ENCODE measurements at regions not wholly inside any gene's neighbourhood (a gene's known extent, or its start where the extent isn't known, plus 50 kb on each side); places are given as distances from the start of the nearest gene placed in this dataset.
A peak's percentile ranks its signal among the peaks of the same experiment; 100 is the strongest.

- TF ChIP-seq CTCF (IDR thresholded peaks at IDR 0.05; ENCODE audit: low read depth, low read length, missing control alignments): no peak
- in situ Hi-C loops (cut with HindIII; ENCODE audit: low sequenced_read_pairs): no loop called here
- DNase-seq (ENCODE audit: low read depth): no peak
- H3K4me3 ChIP-seq (ENCODE audit: low read depth, low read length): no peak overlapping the region
Observed at GRCh38 chr1:58399176-58399575, 147.3 kb downstream of the OMA1 start.

DNA sequence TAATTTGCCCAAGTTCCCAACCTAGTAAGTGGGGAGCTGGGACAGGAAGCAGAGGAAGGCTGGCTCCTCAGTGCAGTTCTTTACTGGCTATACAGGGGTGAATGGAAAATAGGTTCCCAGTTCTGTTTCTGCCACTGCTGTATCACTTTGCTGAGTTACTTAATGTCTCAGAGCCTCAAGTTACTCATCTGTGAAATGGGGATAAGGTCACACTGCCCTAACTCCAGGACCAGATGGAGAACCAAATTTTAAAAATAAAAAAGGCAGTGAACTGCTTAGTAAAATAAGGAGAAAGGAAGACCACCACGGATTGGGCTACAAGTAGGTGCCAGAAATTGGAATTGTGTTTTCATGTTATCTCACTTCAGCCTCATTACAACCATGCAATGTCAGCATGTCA lies 147.8 kb downstream of the OMA1 start:
- DNase-seq (ENCODE audit: low read depth): no peak
- no peak overlapping the region for H3K4me3 ChIP-seq (ENCODE audit: low read depth, low read length)
- TF ChIP-seq CTCF (IDR thresholded peaks at IDR 0.05; ENCODE audit: low read depth, low read length, missing control alignments): no peak
- in situ Hi-C loops (cut with HindIII; ENCODE audit: low sequenced_read_pairs): no loop called here

DNA sequence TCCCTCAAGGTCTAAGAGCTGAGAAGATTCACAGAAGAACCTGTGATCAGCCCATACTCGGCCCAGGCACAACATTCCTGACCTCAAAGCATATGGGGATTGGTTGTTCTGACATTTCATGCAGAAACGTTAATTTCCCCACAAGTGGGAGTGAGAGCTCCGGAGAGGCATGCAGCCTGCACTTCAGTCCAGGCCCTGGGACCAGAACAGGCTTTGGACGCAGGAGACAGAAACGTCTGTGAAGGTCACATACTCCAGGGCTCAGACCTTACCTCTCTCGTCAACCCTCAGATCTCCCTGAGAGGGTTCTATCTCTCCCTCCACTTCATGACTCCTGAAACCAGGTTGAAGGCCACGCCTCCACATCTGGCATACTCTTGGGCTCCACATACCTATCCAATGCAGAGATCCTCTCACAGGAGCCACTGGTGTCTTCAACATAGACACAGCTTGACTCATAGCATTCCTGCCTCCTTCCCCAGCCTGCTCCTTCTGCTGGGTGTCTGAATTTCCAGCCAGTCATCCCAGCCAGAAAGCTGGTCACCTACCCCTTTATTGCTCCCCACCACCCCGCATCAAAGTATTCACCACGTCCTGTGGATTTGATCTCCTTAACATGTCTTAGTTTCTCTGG lies 149.2 kb downstream of the OMA1 start:
- no peak overlapping the region for H3K4me3 ChIP-seq (ENCODE audit: low read depth, low read length)
- no peak for DNase-seq (ENCODE audit: low read depth)
- no peak for TF ChIP-seq CTCF (IDR thresholded peaks at IDR 0.05; ENCODE audit: low read depth, low read length, missing control alignments)
- in situ Hi-C loops (cut with HindIII; ENCODE audit: low sequenced_read_pairs): no loop called here

DNA sequence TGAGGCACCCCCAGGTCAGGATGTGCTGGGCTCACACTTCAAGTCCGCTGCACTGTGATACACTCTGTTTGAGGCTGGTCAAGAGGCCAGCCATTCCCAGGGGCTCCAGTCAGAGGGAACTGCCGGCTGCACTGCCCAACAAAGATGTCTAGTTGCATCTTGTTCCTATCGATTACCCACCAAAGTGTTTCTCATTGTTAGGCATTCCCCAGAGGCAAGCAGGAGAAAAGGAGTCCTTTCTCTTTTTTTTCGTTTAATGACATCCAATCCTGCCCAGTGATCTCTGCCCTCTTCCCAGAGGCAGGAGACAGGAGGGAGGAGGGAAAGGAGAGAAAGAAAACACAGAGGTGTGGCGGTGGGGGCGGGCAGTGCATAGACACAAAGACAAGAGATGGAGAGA lies 150.4 kb downstream of the OMA1 start:
- in situ Hi-C loops (cut with HindIII; ENCODE audit: low sequenced_read_pairs): no loop called here
- TF ChIP-seq CTCF (IDR thresholded peaks at IDR 0.05; ENCODE audit: low read depth, low read length, missing control alignments): no peak

DNA sequence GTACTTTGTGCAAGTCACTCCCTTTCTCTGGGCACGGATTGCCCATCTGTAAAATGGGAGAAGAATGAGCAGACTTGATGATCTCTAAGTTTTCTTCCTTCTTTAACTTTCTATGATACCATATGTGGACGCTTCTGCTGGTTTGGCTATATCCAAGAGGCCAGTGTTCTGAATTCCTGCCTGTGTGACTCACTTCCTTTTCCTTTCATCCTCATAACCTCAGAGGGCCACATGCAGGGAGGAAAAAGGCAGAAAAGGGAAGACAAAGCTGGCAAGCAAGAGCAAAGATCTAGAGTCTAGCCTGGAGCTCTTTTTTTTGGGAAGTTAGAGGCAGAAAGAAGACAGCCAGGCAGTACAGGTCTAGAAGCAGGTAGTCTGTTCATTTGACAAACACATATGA lies 151.2 kb downstream of the OMA1 start:
- H3K4me3 ChIP-seq (ENCODE audit: low read depth, low read length): no peak overlapping the region
- peak; percentile 94 for DNase-seq (ENCODE audit: low read depth)
- in situ Hi-C loops (cut with HindIII; ENCODE audit: low sequenced_read_pairs): no loop called here
- TF ChIP-seq CTCF (IDR thresholded peaks at IDR 0.05; ENCODE audit: low read depth, low read length, missing control alignments): no peak

More for the DNA sequence above, 150.4 kb downstream of the OMA1 start:
- no peak for DNase-seq (ENCODE audit: low read depth)
- no peak overlapping the region for H3K4me3 ChIP-seq (ENCODE audit: low read depth, low read length)

DNA sequence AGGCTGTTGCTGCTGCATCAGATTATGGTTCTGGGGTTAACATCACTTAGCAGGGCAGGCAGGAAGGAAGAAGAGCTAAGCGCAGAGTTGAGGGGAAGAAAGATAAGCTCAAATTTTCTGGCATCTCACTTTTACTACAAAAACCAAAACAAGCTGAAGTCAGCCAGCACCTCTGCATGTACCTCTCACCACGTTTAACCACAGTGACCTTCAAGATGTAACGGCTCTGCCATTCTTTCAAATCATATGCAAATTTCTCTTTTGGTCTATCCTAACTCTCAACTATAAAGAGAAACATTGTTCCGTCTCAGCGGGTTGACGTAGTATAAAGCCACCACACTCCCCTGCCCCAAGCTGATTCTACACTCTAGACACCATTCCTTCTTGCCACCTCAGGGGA lies 154.4 kb downstream of the OMA1 start:
- in situ Hi-C loops (cut with HindIII; ENCODE audit: low sequenced_read_pairs): no loop called here
- no peak overlapping the region for H3K4me3 ChIP-seq (ENCODE audit: low read depth, low read length)
- TF ChIP-seq CTCF (IDR thresholded peaks at IDR 0.05; ENCODE audit: low read depth, low read length, missing control alignments): no peak
- DNase-seq (ENCODE audit: low read depth): no peak

All from astrocyte of the cerebellum (primary cell).